Left lung (tissue), 4 donors: ENCODE measurements at regions not wholly inside any gene's neighbourhood (a gene's known extent, or its start where the extent isn't known, plus 50 kb on each side); places are given as distances from the start of the nearest gene placed in this dataset.

Source experiments
- ATAC-seq: fragments of 200-7000 bp; cut with Tn5 transposase; one replicate; pipeline ENCODE4 v1.9.1; 2020; ENCODE audit warnings: moderate library complexity
- DNase-seq, 4 donors: peaks; one replicate each; pipeline ENCODE4 v3.0.0-alpha.2; 2013 to 2020
- H3K27ac ChIP-seq, 2 donors: fragments of 200-600 bp; sonication (generic) in 1 of 2; one replicate each; pipeline versions ENCODE4 v1.5.0 to v1.8.0; 2020 to 2021
- H3K27me3 ChIP-seq, 2 donors: fragments of 200-600 bp; sonication (generic) in 1 of 2; one replicate each; pipeline versions ENCODE4 v1.5.0 to v1.8.0; 2020 to 2021
- H3K36me3 ChIP-seq, 2 donors: fragments of 200-600 bp; sonication (generic) in 1 of 2; one replicate each; pipeline versions ENCODE4 v1.5.0 to v1.8.0; 2020 to 2021
- H3K4me1 ChIP-seq, 2 donors: fragments of 200-600 bp; one replicate each; pipeline ENCODE4 v1.8.0; 2021
- H3K4me3 ChIP-seq, 2 donors: fragments of 200-600 bp; sonication (generic) in 1 of 2; one replicate each; pipeline versions ENCODE4 v1.5.0 to v1.8.0; 2020 to 2021; ENCODE audit warnings: mild to moderate bottlenecking in 1 of 2
- H3K9me3 ChIP-seq, 2 donors: fragments of 200-600 bp; sonication (generic) in 1 of 2; one replicate each; pipeline versions ENCODE4 v1.5.0 to v1.8.0; 2020 to 2021
- intact Hi-C, 2 donors: fragments of 100-400 bp; cut with DNase I; formaldehyde crosslinking; loops; one replicate each; pipeline versions ENCODE4 v1.11.2 to v1.14.2; 2022
- TF ChIP-seq, protein P1 (sequence below), 2 donors: fragments of 200-600 bp; sonication (generic) in 1 of 2; IDR thresholded peaks; one replicate each; pipeline versions ENCODE4 v1.5.0 to v1.8.0; 2021; ENCODE audit warnings: antibody characterized with exemption in 2 of 2
- donor health status: DM: no; HTN: yes; CAD: no.
- donor health status: DM: no; HTN: no; CAD: no.

DNA sequence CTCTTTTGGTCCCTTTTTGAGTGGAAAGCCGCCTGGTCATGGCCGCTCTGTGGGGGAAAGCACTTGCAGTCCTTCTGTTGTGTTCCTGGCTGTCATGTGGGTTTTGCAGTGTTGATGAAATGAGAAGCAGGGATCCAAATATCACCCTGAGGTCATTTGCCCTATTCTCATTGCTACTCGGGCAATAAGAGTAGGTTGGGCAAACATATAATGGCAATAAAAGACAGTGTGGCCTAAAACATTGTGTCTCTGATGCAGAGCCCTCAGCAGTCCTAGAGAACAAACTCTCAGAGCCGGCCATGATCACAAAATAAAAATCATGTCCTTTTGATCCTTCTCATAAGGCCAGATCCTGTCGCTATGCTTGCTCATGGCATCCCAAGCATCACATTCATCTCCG is 361.1 kb upstream of the KLF4 start:
- intact Hi-C loops = no loop called here

DNA sequence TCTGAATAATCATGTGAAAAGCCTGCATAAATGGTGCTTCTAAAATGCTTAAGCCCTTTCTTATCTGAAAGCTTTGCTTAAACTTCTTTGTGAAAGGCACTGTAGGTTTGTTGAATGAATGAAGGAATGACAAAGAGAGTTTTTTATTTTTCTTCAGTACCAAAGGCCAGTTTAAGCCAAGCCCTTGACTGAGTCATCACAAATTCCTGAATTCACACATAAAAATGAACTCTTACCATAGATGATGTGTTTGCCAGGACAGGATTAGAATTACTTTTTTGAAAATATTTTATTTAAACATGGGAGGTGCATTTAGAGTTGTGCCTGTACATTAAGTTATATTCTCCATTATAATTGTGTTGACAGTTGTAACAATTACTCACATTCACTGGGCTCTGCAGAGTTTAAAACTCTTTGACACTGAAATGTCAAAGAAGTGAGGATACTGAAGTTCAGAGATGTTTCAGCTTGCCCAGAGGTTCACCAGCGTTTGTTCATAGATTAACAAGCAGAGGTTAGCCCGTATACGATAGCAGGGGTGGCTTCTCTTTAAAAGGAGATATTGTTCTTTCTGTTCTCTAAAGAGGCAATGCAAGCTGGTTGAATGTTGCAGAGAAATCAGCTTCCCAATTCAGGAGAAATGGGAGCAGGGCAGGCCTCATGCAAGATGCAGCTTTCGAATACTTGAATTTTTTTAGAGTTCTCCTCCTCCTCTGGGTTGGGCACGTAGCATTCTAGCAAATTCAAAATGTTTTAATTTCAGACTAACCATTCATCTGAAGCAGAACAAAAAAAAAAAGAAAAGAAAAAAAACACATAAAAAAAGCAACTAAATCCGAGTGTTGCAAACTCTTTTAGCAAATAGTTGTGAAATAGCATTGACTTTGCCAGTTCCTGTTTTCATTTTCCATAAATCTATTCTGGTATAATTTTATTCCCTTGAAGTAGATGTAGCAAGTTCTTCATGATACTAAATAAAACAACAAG is 358.7 kb upstream of the KLF4 start:
- no peaks in the 10 kb centered on the region for H3K36me3 ChIP-seq
- peaks cover 0 to 26% of the 10 kb centered on the region in 2 donors for H3K4me1 ChIP-seq
- H3K27ac ChIP-seq = peak overlapping the region in 1 of 2 donors; percentile 43
- H3K4me3 ChIP-seq = no peak overlapping the region
- no peaks in the 10 kb centered on the region for H3K9me3 ChIP-seq
- intact Hi-C loops = no loop called here
- ATAC-seq (no peak), DNase-seq (peak in 1 of 4 donors; percentile 44)
- no peaks in the 10 kb centered on the region for H3K27me3 ChIP-seq
- TF ChIP-seq, protein P1, sequence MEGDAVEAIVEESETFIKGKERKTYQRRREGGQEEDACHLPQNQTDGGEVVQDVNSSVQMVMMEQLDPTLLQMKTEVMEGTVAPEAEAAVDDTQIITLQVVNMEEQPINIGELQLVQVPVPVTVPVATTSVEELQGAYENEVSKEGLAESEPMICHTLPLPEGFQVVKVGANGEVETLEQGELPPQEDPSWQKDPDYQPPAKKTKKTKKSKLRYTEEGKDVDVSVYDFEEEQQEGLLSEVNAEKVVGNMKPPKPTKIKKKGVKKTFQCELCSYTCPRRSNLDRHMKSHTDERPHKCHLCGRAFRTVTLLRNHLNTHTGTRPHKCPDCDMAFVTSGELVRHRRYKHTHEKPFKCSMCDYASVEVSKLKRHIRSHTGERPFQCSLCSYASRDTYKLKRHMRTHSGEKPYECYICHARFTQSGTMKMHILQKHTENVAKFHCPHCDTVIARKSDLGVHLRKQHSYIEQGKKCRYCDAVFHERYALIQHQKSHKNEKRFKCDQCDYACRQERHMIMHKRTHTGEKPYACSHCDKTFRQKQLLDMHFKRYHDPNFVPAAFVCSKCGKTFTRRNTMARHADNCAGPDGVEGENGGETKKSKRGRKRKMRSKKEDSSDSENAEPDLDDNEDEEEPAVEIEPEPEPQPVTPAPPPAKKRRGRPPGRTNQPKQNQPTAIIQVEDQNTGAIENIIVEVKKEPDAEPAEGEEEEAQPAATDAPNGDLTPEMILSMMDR (IDR thresholded peaks at IDR 0.05) = no peak

More for the DNA sequence above, 361.1 kb upstream of the KLF4 start:
- Histone ChIP-seq H3K9me3 (peaks cover 0 to 18% of the 10 kb centered on the region in 2 donors), H3K4me1 (peaks cover 0 to 26% of the 10 kb centered on the region in 2 donors), H3K27me3 (no peaks in the 10 kb centered on the region), H3K27ac (no peak overlapping the region), H3K4me3 (no peak overlapping the region), H3K36me3 (no peaks in the 10 kb centered on the region)
- TF ChIP-seq, protein P1 (IDR thresholded peaks at IDR 0.05) = no peak
- ATAC-seq (no peak), DNase-seq (no peak)

DNA sequence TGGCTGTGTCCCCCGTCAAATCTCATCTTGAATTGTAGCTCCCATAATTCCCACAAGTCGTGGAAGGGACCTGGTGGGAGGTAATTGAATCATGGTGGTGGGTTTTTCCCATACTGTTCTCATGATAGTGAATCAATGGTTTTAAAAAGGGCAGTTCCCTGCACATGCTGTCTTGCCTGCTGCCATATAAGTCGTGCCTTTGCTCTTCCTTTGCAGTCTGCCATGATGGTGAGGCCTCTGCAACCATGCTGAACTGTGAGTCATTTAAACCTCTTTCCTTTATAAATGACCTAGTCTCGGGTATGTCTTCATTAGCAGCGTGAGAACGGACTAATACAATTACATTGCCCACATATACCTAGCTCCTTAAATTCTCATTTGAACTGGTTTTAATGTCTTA is 353.0 kb upstream of the KLF4 start:
- Histone ChIP-seq H3K9me3 (no peaks in the 10 kb centered on the region), H3K27me3 (peaks cover 0 to 17% of the 10 kb centered on the region in 2 donors), H3K4me3 (no peak overlapping the region), H3K36me3 (no peaks in the 10 kb centered on the region), H3K4me1 (peaks cover 0 to 15% of the 10 kb centered on the region in 2 donors), H3K27ac (no peak overlapping the region)
- intact Hi-C loops = no loop called here
- DNase-seq (no peak), ATAC-seq (no peak)
- TF ChIP-seq, protein P1 (IDR thresholded peaks at IDR 0.05) = no peak

DNA sequence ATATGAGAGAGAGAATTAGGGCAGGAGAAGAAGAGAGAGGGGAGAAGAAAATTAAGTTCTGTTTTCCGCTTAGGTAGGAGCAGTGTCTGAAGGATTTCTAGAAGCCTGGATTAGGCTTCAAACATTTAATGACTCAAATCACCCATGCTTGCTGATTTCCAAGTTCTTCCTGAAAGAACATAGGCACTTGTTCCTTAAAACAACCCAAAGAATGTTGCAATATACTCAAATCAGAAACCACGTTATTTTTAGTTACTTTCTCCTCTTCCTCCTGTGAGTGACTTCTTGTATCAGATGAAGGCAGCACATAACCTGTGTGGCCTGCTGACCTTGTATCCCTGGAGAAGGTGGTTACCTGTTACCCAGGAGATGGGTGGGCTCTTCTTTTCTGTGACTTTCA is 351.5 kb upstream of the KLF4 start:
- ATAC-seq = peak; percentile 21
- Histone ChIP-seq H3K36me3 (no peaks in the 10 kb centered on the region), H3K9me3 (no peaks in the 10 kb centered on the region), H3K4me3 (no peak overlapping the region), H3K27ac (no peak overlapping the region), H3K4me1 (peaks cover 0 to 10% of the 10 kb centered on the region in 2 donors), H3K27me3 (peaks cover 0 to 28% of the 10 kb centered on the region in 2 donors)
- TF ChIP-seq, protein P1 (IDR thresholded peaks at IDR 0.05) = no peak
- DNase-seq = no peak
- intact Hi-C loops = no loop called here

DNA sequence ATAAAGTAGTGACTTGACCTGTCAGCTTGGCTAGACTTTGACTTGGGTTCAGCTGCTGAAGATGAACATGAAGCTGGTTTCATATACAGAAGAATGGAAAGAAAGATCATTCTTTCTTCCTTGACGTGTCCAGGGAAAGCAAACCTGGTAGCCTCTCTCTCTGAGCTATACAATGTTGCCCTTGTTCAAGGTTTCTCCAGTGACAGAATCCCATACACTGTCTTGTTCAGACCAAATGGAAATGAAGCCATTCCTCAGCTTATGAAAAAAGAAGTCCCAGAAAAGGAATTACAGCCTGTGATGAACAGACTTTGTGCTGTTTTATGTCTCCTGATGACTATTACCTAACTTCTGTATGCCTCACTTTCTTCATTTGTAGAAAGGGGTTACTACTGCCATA is 349.8 kb upstream of the KLF4 start:
- H3K27me3 ChIP-seq = peaks cover 0 to 44% of the 10 kb centered on the region in 2 donors
- ATAC-seq = no peak
- H3K9me3 ChIP-seq = no peaks in the 10 kb centered on the region
- intact Hi-C loops = no loop called here
- no peaks in the 10 kb centered on the region for H3K36me3 ChIP-seq
- peaks cover 0 to 10% of the 10 kb centered on the region in 2 donors for H3K4me1 ChIP-seq
- H3K27ac ChIP-seq = no peak overlapping the region
- TF ChIP-seq, protein P1 (IDR thresholded peaks at IDR 0.05) = no peak
- no peak for DNase-seq
- H3K4me3 ChIP-seq = no peak overlapping the region
